NB4 (cell line): ENCODE measurements at regions not wholly inside any gene's neighbourhood (a gene's known extent, or its start where the extent isn't known, plus 50 kb on each side); places are given as distances from the start of the nearest gene placed in this dataset.

Experiments
- DNase-seq: peaks from one replicate; pipeline ENCODE4 v3.0.0; 2010; ENCODE audit warnings: low read depth
- H3K4me3 ChIP-seq: one replicate; pipeline ENCODE4 v1.5.1; 2011; ENCODE audit warnings: mild to moderate bottlenecking, low read depth, low read length, moderate library complexity
- CTCF ChIP-seq: IDR thresholded peaks from one replicate; pipeline ENCODE4 v1.5.1; 2012; ENCODE audit warnings: low read depth, low read length
- MAX ChIP-seq: IDR thresholded peaks from 2 replicates; pipeline ENCODE4 v1.6.1; 2011; ENCODE audit warnings: low read depth, low read length
- MYC ChIP-seq: IDR thresholded peaks from 2 replicates; pipeline ENCODE4 v1.6.1; 2011; ENCODE audit warnings: low read depth, low read length
- POLR2A ChIP-seq: IDR thresholded peaks from 2 replicates; pipeline ENCODE4 v1.6.1; 2011; ENCODE audit warnings: mild to moderate bottlenecking; ENCODE audit not compliant: insufficient read length; ENCODE audit errors: extremely low read depth

- no peak for DNase-seq
- H3K4me3 ChIP-seq = no peak overlapping the region
- TF ChIP-seq MYC = no peak
- TF ChIP-seq CTCF = no peak
- TF ChIP-seq POLR2A = no peak
Measured at GRCh38 chr14:76589246-76589645, 172.0 kb upstream of the VASH1 start.

- no peak overlapping the region for H3K4me3 ChIP-seq
- DNase-seq = no peak
- no peak for TF ChIP-seq POLR2A
- TF ChIP-seq MYC = no peak
- no peak for TF ChIP-seq CTCF
- TF ChIP-seq MAX = no peak
Measured at GRCh38 chr14:76591266-76591665, 170.0 kb upstream of the VASH1 start.

DNA sequence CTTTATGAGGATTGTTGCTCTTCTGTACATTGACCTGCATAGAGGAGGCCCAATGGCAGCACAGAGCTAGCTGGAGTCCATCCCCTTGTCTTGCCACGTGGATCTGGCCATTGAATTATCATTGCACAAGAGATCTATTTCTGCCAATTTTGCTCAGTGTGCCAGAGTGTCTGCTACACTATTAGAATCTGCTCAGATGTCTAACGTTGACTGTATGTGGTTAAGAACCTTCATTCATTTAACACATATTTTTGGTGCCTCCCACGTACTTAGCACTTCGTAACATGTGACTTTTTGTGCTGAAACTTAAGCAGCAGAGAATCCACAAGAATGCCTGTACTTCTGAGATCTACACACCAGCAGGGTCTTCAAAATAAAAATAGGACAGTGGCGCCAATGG is 166.0 kb upstream of the VASH1 start:
- peak; percentile 26 for DNase-seq
- TF ChIP-seq MAX (peak; percentile 49), POLR2A (no peak), MYC (peak; percentile 37; the same call in 1 of the 2 replicates)
- no peak overlapping the region for H3K4me3 ChIP-seq

- H3K4me3 ChIP-seq = no peak overlapping the region
- TF ChIP-seq MAX (no peak), MYC (no peak), CTCF (no peak)
- DNase-seq = no peak
Measured at GRCh38 chr14:76597387-76597786, 163.9 kb upstream of the VASH1 start.

DNA sequence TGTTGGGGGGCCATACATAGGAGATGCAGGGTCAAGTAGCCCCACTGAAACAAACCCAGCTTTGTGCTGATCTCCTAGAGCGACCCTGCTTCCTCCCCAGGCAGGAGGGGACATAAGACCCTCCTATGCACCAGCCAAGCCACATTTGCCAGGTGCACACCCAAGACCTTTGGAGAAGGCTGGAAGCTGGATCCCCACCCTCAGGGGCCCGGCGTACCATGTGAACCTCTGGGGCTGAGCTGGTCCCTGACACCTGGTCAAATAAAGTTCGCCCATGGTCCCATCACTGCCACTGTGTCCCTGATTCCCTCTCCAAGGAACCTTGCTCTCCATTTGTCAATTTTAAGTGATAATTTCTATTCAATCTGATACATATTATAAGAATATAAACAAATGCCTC is 162.1 kb upstream of the VASH1 start:
- no peak for DNase-seq
- H3K4me3 ChIP-seq = no peak overlapping the region
- TF ChIP-seq MYC (no peak), POLR2A (no peak), MAX (no peak), CTCF (no peak)

- TF ChIP-seq CTCF (no peak), MAX (no peak), POLR2A (no peak), MYC (no peak)
- no peak overlapping the region for H3K4me3 ChIP-seq
- DNase-seq = no peak
Measured at GRCh38 chr14:76599559-76600287, 161.5 kb upstream of the VASH1 start.
